HUES48 (cell line): ENCODE measurements at regions not wholly inside any gene's neighbourhood (a gene's known extent, or its start where the extent isn't known, plus 50 kb on each side); places are given as distances from the start of the nearest gene placed in this dataset.
"Not testable (repeated sequence)": the region's sequence is repeated elsewhere in the genome, so short reads cannot be mapped to it uniquely, and the experiment has no call there.

ENCODE experiments used
- H3K27ac ChIP-seq: one replicate; pipeline ENCODE4 v1.7.0; 2013; ENCODE audit warnings: low read depth, low read length, inconsistent platforms
- H3K27me3 ChIP-seq: 2 replicates; pipeline ENCODE4 v1.6.1; 2013; ENCODE audit warnings: mild to moderate bottlenecking, low read length; ENCODE audit not compliant: control insufficient read depth, insufficient read depth
- H3K36me3 ChIP-seq: 2 replicates; pipeline ENCODE4 v1.6.1; 2013; ENCODE audit warnings: low read length; ENCODE audit not compliant: control insufficient read depth, insufficient read depth
- H3K4me1 ChIP-seq: 2 replicates; pipeline ENCODE4 v1.6.1; 2013; ENCODE audit warnings: mild to moderate bottlenecking, low read length; ENCODE audit not compliant: control insufficient read depth, insufficient read depth
- H3K4me3 ChIP-seq: 2 replicates; pipeline ENCODE4 v1.5.1; 2013; ENCODE audit warnings: mild to moderate bottlenecking, low read depth, low read length
- H3K9ac ChIP-seq: 2 replicates; pipeline ENCODE4 v1.6.1; 2013; ENCODE audit warnings: mild to moderate bottlenecking, low read depth, low read length, moderate library complexity
- H3K9me3 ChIP-seq: 2 replicates; pipeline ENCODE4 v1.6.1; 2013; ENCODE audit warnings: low read length; ENCODE audit not compliant: control insufficient read depth, insufficient read depth

DNA sequence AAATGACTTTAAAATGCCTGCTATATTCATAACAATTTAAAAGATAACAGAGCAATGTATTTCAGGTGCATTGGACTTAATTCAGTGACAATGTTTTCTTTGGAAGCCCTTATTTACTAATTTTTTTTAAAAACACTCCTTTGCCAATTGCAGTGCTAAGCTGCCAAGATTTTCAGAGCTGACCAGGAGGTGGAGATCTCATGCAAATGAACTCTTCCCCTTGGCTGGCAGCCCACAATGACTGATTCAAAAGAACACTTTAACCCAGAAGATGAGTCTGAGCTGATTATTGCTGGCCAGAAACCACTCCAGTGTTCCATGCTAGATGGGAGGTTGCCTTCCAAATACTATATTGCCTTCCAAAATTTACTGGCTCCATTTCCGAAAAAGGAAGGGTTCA lies 128.3 kb upstream of the CCNH start:
- Histone ChIP-seq H3K9me3 (no peaks in the 10 kb centered on the region), H3K36me3 (no peaks in the 10 kb centered on the region), H3K27ac (no peak overlapping the region), H3K9ac (no peak overlapping the region), H3K27me3 (no peaks in the 10 kb centered on the region), H3K4me3 (no peak overlapping the region), H3K4me1 (peaks cover 8% of the 10 kb centered on the region)

DNA sequence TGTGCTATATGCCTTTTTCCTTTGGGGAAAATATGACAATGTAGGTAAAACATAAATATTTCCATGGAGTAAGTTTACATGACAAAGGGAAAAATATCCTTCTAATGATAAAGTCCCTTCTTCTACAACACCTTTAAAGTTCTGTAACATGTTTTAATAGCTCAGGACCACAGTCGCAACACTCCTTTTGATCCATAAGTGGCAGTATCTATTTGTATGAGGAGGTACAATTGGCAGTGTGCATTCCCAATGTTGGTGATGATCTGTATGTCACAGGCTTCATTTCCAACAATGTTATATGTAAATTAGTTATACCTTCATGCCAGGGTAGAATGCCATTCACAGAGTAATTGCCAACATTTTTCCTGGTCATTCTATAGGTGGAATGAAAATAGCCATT lies 127.1 kb upstream of the CCNH start:
- H3K27ac ChIP-seq: no peak overlapping the region
- peaks cover 6% of the 10 kb centered on the region for H3K4me1 ChIP-seq
- no peaks in the 10 kb centered on the region for H3K9me3 ChIP-seq
- no peak overlapping the region for H3K9ac ChIP-seq
- no peak overlapping the region for H3K4me3 ChIP-seq
- H3K27me3 ChIP-seq: no peaks in the 10 kb centered on the region
- H3K36me3 ChIP-seq: no peaks in the 10 kb centered on the region

DNA sequence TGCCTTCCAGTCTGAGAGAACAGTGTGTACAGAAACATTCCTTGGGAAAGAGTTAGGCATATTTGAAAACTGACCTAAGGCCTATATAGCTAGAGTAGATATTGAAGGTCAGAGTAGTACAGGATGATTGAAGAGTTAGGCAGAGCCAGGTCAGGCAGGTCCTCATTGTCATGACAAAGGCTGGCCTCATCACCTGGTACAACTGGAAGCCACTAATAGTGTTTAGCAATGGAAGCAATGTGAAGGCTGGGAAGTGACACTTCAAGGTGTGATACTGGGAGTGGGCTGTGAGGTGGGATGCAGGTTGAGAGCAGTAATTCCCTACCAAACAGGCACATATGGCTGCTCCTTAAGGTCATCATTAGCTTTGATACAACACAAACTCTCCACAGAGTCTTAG lies 123.6 kb upstream of the CCNH start:
- Histone ChIP-seq H3K9ac (no peak overlapping the region), H3K4me3 (no peak overlapping the region), H3K27me3 (no peaks in the 10 kb centered on the region), H3K36me3 (no peaks in the 10 kb centered on the region), H3K4me1 (peaks cover 6% of the 10 kb centered on the region; the same call in 1 of the 2 replicates), H3K27ac (no peak overlapping the region), H3K9me3 (no peaks in the 10 kb centered on the region)

DNA sequence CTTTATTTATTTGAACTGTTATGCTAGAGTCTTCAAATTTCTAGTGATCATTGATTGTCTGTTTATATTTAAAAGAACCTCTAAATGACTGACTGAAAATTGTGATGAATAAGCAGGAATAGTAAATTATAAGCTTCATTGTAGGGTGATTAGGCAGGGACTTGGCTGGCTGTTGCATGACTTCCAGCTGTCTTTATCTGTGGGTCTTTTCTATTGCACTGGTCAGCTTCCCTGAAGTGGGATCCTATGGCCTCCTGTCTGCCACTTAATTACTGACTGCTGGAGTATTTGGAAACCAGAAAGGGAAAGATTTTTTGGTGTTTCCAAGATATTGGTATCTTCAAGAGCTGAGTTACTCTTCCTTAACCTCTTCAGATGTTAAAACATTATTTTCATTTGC lies 123.0 kb upstream of the CCNH start:
- no peak overlapping the region for H3K4me3 ChIP-seq
- no peaks in the 10 kb centered on the region for H3K36me3 ChIP-seq
- no peak overlapping the region for H3K9ac ChIP-seq
- no peaks in the 10 kb centered on the region for H3K27me3 ChIP-seq
- no peaks in the 10 kb centered on the region for H3K9me3 ChIP-seq
- H3K4me1 ChIP-seq: 0 out of 2 replicates have a peak, but pooled peaks cover under 1% of the 10 kb centered on the region
- no peak overlapping the region for H3K27ac ChIP-seq

DNA sequence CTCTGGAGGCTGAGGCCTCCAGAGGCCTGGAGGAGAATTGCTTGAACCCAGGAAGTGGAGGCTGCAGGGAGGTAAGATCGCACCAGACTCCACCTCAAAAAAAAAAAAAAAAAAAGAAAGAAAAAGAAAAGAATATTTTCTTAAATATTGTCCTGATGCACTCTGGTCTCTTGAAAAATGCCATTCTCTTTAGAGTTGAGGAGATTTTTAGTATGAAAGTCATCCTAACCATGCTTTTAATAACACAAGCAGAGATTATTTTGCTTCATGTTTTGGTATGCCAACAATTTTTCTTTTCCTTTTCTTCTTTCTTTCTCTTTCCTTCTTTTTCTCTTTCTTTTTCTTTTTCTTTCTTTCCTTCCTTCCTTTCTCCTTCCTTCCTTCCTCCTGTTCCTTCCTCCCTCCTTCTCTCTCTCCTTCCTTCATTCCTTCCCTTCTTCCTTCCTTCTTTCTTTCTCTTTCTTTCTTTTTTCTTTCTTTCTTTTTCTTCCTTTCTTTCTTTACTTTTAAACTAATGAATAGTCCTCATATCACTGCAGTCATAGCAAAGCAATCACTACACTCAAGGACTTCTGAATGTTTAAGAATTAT lies 116.9 kb upstream of the CCNH start:
- H3K4me1 ChIP-seq: no peaks in the 10 kb centered on the region
- no peak overlapping the region for H3K9ac ChIP-seq
- no peak overlapping the region for H3K27ac ChIP-seq
- H3K9me3 ChIP-seq: no peaks in the 10 kb centered on the region
- no peaks in the 10 kb centered on the region for H3K27me3 ChIP-seq
- H3K36me3 ChIP-seq: no peaks in the 10 kb centered on the region
- H3K4me3 ChIP-seq: no peak overlapping the region

DNA sequence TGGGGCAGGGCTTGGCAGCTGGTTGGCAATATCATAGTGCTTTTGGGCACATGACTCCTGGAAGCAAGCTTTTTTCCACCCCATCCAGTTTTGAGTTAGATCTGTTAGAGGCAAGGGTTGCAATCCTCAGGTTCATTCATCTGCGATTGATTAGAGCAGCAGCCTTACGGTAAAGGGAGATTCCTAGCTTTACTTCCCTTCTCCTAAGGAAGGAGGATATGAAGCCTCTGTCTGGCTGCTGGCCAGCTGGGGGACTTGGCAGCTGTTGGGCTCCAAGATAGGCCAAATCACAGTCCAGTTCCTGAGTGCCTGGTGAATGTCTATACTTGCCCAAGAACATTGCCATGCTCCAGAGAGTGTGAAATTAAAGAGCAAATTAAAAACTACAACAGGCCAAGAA lies 113.4 kb upstream of the CCNH start:
- Histone ChIP-seq H3K27me3 (no peaks in the 10 kb centered on the region), H3K9me3 (no peaks in the 10 kb centered on the region), H3K4me3 (no peak overlapping the region), H3K27ac (no peak overlapping the region), H3K9ac (no peak overlapping the region), H3K4me1 (no peaks in the 10 kb centered on the region), H3K36me3 (no peaks in the 10 kb centered on the region)

DNA sequence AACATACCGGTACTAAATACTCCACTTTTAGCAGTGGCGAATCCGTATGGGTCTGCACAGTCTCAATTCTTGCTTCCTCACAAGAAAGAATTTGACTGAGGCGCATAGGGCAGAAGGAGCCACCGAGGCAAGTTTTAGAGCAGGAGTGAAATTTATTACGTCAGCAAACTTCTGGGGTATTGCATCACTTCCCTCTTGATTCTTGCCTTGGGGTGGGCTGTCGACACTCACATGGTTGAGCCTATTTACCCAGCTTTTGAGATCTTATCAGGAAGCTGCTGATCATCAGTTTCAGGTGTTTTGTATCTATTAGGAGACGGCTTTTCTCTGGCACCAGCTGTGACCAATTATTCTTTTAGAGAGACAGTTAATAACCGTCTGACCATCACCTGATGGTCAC lies 111.5 kb upstream of the CCNH start:
- no peaks in the 10 kb centered on the region for H3K36me3 ChIP-seq
- no peaks in the 10 kb centered on the region for H3K9me3 ChIP-seq

DNA sequence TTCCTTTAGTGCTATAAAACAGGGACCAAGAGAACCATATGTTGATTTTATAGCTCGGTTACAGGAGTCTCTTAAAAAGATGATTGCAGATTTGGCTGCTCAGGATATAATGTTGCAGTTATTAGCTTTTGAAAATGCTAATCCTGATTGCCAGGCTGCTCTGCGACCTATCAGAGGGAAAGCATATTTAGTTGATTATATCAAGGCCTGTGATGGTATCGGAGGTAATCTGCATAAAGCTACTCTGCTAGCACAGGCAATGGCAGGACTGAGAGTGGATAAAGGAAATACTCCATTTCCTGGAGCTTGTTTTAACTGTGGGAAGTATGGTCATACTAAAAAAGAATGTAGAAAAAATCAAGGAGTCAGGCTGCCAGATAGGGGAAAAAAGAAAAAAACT lies 99.0 kb upstream of the CCNH start:
- not testable (repeated sequence) for H3K4me3 ChIP-seq, H3K9ac ChIP-seq, H3K4me1 ChIP-seq, H3K36me3 ChIP-seq, H3K27ac ChIP-seq, H3K27me3 ChIP-seq, H3K9me3 ChIP-seq

More for the DNA sequence above, 111.5 kb upstream of the CCNH start:
- Histone ChIP-seq H3K27ac (no peak overlapping the region), H3K27me3 (no peaks in the 10 kb centered on the region), H3K9ac (no peak overlapping the region), H3K4me1 (no peaks in the 10 kb centered on the region), H3K4me3 (no peak overlapping the region)

DNA sequence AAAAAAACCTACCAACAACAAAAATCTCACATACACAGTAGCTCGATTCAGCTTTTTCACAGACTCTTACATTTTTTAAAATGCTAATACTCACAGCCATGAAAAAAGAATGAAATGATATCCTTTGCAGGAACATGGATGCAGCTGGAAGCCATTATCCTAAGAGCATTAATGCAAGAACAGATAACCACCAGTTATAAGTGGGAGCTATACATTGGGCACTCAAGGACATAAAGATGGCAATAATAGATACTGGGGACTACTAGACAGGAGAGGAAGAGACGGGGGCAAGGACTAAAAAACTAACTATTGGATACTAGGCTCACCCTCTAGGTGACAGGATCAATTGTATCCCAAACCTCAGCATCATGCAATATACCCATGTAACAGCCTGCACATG lies 90.3 kb upstream of the CCNH start:
- no peak overlapping the region for H3K4me3 ChIP-seq
- no peaks in the 10 kb centered on the region for H3K4me1 ChIP-seq
- H3K36me3 ChIP-seq: no peaks in the 10 kb centered on the region
- H3K9ac ChIP-seq: no peak overlapping the region
- H3K27me3 ChIP-seq: no peaks in the 10 kb centered on the region
- H3K9me3 ChIP-seq: no peaks in the 10 kb centered on the region
- H3K27ac ChIP-seq: no peak overlapping the region

DNA sequence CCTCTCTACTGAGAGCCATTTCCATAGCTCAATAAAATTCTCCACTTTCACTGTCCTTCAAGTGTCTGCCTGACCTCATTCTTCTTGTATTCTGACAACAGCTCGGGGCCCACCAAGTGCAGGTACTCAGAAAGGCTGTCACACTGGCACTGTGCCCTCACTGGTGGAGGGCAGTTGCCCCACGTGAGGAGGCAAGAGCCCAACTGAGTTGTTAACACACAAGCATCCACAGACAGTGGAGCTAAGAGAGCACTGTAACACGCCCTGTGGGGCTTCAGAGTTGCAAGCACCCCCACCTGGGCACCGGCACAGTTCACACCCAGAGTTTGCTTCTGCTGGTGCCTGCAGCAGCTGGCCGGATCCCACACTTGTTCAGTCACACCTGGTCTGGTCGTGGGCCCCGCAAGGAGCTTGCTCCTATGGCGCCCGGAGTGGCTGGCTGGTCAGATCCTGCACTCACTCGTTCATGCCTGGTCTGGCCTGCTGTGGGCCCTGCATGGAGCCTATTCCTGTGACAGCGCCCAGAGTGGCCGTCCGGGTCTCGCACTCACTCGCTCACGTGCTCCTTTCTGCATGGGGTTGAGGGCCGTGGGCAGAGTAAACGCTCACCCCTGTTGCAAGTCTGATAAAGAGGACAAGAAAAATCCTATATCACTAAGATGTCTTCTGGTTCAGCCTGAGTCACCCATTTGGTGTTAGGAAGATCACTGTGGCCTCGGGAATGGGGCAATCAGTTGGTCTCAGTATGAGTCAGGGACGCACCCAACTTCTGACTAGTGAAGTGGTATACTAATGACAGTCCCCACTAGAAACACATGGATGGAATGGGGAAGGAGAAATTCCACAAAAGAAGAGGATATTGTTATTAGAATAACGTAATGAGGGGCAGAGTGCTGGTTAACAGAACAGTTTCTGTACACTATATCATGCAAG lies 87.0 kb upstream of the CCNH start:
- Histone ChIP-seq H3K4me1 (no peaks in the 10 kb centered on the region), H3K9ac (no peak overlapping the region), H3K27ac (no peak overlapping the region), H3K9me3 (no peaks in the 10 kb centered on the region), H3K27me3 (no peaks in the 10 kb centered on the region), H3K4me3 (no peak overlapping the region), H3K36me3 (no peaks in the 10 kb centered on the region)
